Suprapubic skin (tissue), 4 donors: ENCODE measurements at regions not wholly inside any gene's neighbourhood (a gene's known extent, or its start where the extent isn't known, plus 50 kb on each side); places are given as distances from the start of the nearest gene placed in this dataset.

ENCODE experiments used
- CTCF ChIP-seq, 2 donors: fragments of 200-600 bp in 1 of 2; fragments of 450-650 bp in 1 of 2; sonication (generic) in 1 of 2; IDR thresholded peaks; one replicate each; pipeline ENCODE4 v1.5.1; 2016 to 2019; ENCODE audit warnings: antibody characterized with exemption in 2 of 2, mild to moderate bottlenecking in 1 of 2, moderate library complexity in 1 of 2
- POLR2A ChIP-seq, 2 donors: fragments of 450-650 bp; IDR thresholded peaks; one replicate each; pipeline ENCODE4 v1.6.1; 2017; ENCODE audit warnings: antibody characterized with exemption in 2 of 2, mild to moderate bottlenecking in 2 of 2, moderate library complexity in 2 of 2
- POLR2AphosphoS5 ChIP-seq, 3 donors: sonication (generic); formaldehyde crosslinking; IDR thresholded peaks; one replicate each; pipeline ENCODE4 v1.6.1; 2017; ENCODE audit warnings: antibody characterized with exemption in 3 of 3

- TF ChIP-seq POLR2AphosphoS5 (IDR thresholded peaks at IDR 0.05), result no peak
- TF ChIP-seq CTCF (IDR thresholded peaks at IDR 0.05), result no peak
- TF ChIP-seq POLR2A (IDR thresholded peaks at IDR 0.05), result no peak
Observed at GRCh38 chr3:110267304-110267845, 804.2 kb upstream of the NECTIN3 start.
